ENCODE measurements at regions not wholly inside any gene's neighbourhood (a gene's known extent, or its start where the extent isn't known, plus 50 kb on each side); places are given as distances from the start of the nearest gene placed in this dataset.

DNA sequence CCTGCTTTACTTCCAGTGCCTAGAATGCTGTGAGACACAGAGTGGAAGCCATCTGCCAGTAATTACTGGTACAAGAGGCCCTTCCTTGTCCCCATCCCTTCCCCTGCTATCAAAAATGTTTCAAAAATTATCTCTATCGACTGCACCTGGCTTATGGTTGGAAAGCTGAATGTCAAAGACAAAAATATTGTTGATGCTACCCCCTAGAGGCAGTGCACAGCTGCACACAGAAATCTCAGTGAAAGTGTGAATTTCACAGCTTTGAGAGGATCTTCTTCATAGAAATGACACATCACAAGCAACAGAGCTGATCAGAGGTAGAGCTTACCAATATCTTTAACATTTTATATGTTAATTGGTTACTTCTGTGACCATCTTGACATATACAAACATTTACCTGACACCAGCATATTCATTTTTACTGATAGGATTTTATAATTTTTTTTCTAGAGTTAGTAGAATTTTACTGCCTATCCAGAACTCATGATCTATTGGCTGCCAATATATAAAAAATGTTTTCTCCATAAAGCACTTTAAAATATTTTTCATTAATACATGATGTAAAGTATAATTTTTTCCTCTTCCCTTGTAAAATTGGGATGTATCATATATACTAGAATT, 138.0 kb downstream of the AACS start:
- Histone ChIP-seq H3K9me3 (replicated peaks in 1 of 2; ENCODE audit: control insufficient read depth in 2 of 2, insufficient read depth in 1 of 2, low read depth in 1 of 2, low read length in 2 of 2) (peaks cover 0 to 11% of the 10 kb centered on the region in 2 donors), H3K23ac (ENCODE audit: low read depth, low read length, poor library complexity) (no peak overlapping the region), H3K27me3 (ENCODE audit: control insufficient read depth in 3 of 3, insufficient read depth in 3 of 3, low read depth in 1 of 3, low read length in 3 of 3) (peaks cover 0 to 5% (median 0%) of the 10 kb centered on the region in 3 experiments), H3K18ac (ENCODE audit: low read length) (no peak overlapping the region), H4K91ac (ENCODE audit: low read depth, low read length, poor library complexity) (no peak overlapping the region), H3K9ac (ENCODE audit: low read depth, low read length, poor library complexity) (no peak overlapping the region), H3K4me2 (ENCODE audit: insufficient read depth, low read length, poor library complexity, severe bottlenecking) (no peak overlapping the region), H2AK5ac (ENCODE audit: low read depth, low read length) (no peak overlapping the region), H3K14ac (ENCODE audit: low read length) (no peak overlapping the region), H2BK12ac (ENCODE audit: low read length) (no peak overlapping the region), H2AFZ (ENCODE audit: low read length) (no peak overlapping the region), H3K4ac (ENCODE audit: low read length) (no peak overlapping the region), H3K4me3 (ENCODE audit: low read length in 2 of 2) (no peak overlapping the region), H3K79me1 (ENCODE audit: low read depth, low read length) (peaks cover 5% of the 10 kb centered on the region), H4K8ac (ENCODE audit: low read depth, low read length) (no peak overlapping the region), H2BK15ac (ENCODE audit: low read length) (no peak overlapping the region), H2BK120ac (ENCODE audit: low read depth, low read length) (no peak overlapping the region), H3K4me1 (ENCODE audit: control insufficient read depth in 2 of 2, insufficient read depth in 1 of 2, low read depth in 1 of 2, low read length in 2 of 2) (peaks cover 0 to 11% of the 10 kb centered on the region in 2 donors), H3K36me3 (replicated peaks in 1 of 2; ENCODE audit: control insufficient read depth in 2 of 2, insufficient read depth in 2 of 2, low read length in 2 of 2) (peaks cover 0 to 5% of the 10 kb centered on the region in 2 donors), H2BK5ac (ENCODE audit: low read length) (no peak overlapping the region), H3K27ac (replicated peaks; ENCODE audit: low read length) (no peak overlapping the region)
- no CpG with 5 or more reads among the region's 1 CpG for WGBS, 2 donors (ENCODE audit: extremely low coverage in 2 of 2, insufficient read length in 2 of 2, insufficient replicate concordance in 1 of 2)
- no peak for DNase-seq (ENCODE audit: low spot score)

DNA sequence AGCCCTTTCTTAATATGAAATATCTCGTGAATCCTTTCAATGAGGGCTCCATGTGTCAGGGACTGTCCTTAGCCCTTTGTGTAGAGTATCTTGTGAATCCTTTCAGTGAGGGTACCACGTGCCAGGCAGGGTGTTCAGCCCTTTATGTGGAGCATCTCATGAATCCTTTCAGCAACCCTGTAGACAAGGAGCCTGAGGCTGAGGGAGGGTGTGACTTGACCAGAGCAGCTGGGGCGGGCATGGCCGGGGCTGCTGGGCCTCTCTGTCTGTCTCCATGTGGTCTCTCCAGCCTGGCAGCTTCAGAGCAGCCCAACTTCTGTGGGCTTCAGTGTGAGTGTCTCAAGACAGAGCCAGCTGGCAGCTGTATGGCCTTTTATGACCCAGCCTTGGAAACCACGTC, 140.2 kb downstream of the AACS start:
- Histone ChIP-seq H2BK15ac (ENCODE audit: low read length) (no peak overlapping the region), H3K9me3 (replicated peaks in 1 of 2; ENCODE audit: control insufficient read depth in 2 of 2, insufficient read depth in 1 of 2, low read depth in 1 of 2, low read length in 2 of 2) (peaks cover 0 to 11% of the 10 kb centered on the region in 2 donors), H2BK12ac (ENCODE audit: low read length) (no peak overlapping the region), H3K4me3 (ENCODE audit: low read length in 2 of 2) (no peak overlapping the region), H4K8ac (ENCODE audit: low read depth, low read length) (no peak overlapping the region), H3K36me3 (replicated peaks in 1 of 2; ENCODE audit: control insufficient read depth in 2 of 2, insufficient read depth in 2 of 2, low read length in 2 of 2) (peaks cover 0 to 5% of the 10 kb centered on the region in 2 donors), H3K23ac (ENCODE audit: low read depth, low read length, poor library complexity) (no peak overlapping the region), H3K79me1 (ENCODE audit: low read depth, low read length) (peaks cover 7% of the 10 kb centered on the region), H3K4me2 (ENCODE audit: insufficient read depth, low read length, poor library complexity, severe bottlenecking) (no peak overlapping the region), H3K4me1 (ENCODE audit: control insufficient read depth in 2 of 2, insufficient read depth in 1 of 2, low read depth in 1 of 2, low read length in 2 of 2) (peaks cover 0 to 18% of the 10 kb centered on the region in 2 donors), H2AFZ (ENCODE audit: low read length) (no peak overlapping the region), H3K27me3 (ENCODE audit: control insufficient read depth in 3 of 3, insufficient read depth in 3 of 3, low read depth in 1 of 3, low read length in 3 of 3) (peaks cover 0 to 12% (median 0%) of the 10 kb centered on the region in 3 experiments), H2BK5ac (ENCODE audit: low read length) (peak overlapping the region; percentile 14), H4K91ac (ENCODE audit: low read depth, low read length, poor library complexity) (no peak overlapping the region), H3K18ac (ENCODE audit: low read length) (peak overlapping the region; percentile 86), H2AK5ac (ENCODE audit: low read depth, low read length) (peak overlapping the region; percentile 43), H3K27ac (replicated peaks; ENCODE audit: low read length) (no peak overlapping the region), H2BK120ac (ENCODE audit: low read depth, low read length) (no peak overlapping the region), H3K14ac (ENCODE audit: low read length) (no peak overlapping the region), H3K9ac (ENCODE audit: low read depth, low read length, poor library complexity) (no peak overlapping the region), H3K4ac (ENCODE audit: low read length) (no peak overlapping the region)
- DNase-seq (ENCODE audit: low spot score), result no peak
- no CpG with 5 or more reads among the region's 5 CpGs for WGBS, 2 donors (ENCODE audit: extremely low coverage in 2 of 2, insufficient read length in 2 of 2, insufficient replicate concordance in 1 of 2)

DNA sequence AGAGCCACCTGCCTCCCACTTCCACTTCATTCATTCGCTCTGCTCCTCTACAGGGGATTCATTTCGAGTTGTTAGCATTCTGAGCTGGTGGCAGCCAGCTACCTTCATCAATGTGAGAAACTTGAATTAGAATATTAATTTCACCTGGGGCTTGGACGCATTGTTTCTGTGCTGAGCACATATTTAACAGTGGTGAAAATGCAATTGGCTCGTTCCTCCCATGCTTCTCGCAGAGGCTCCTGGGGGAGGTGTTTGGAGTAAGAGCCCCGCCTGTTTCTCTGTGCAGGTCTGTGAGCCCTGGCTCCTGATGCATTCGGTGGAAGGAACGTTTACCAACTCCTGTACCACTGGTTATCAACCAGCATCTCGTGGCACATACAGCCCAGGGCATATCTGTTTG, 141.5 kb downstream of the AACS start:
- H3K4me1 ChIP-seq (ENCODE audit: control insufficient read depth in 2 of 2, insufficient read depth in 1 of 2, low read depth in 1 of 2, low read length in 2 of 2), result peaks cover 0 to 18% of the 10 kb centered on the region in 2 donors
- no peak overlapping the region for H3K9ac ChIP-seq (ENCODE audit: low read depth, low read length, poor library complexity)
- DNase-seq (ENCODE audit: low spot score), result no peak
- no peak overlapping the region for H2BK12ac ChIP-seq (ENCODE audit: low read length)
- H3K27ac ChIP-seq (replicated peaks; ENCODE audit: low read length), result no peak overlapping the region
- H3K4me3 ChIP-seq (ENCODE audit: low read length in 2 of 2), result no peak overlapping the region
- H2AK5ac ChIP-seq (ENCODE audit: low read depth, low read length), result no peak overlapping the region
- no CpG with 5 or more reads among the region's 9 CpGs for WGBS, 2 donors (ENCODE audit: extremely low coverage in 2 of 2, insufficient read length in 2 of 2, insufficient replicate concordance in 1 of 2)
- no peak overlapping the region for H3K23ac ChIP-seq (ENCODE audit: low read depth, low read length, poor library complexity)
- H2BK15ac ChIP-seq (ENCODE audit: low read length), result no peak overlapping the region
- no peak overlapping the region for H3K14ac ChIP-seq (ENCODE audit: low read length)
- peaks cover 0 to 10% (median 0%) of the 10 kb centered on the region in 3 experiments for H3K27me3 ChIP-seq (ENCODE audit: control insufficient read depth in 3 of 3, insufficient read depth in 3 of 3, low read depth in 1 of 3, low read length in 3 of 3)
- no peak overlapping the region for H4K91ac ChIP-seq (ENCODE audit: low read depth, low read length, poor library complexity)
- no peak overlapping the region for H3K4me2 ChIP-seq (ENCODE audit: insufficient read depth, low read length, poor library complexity, severe bottlenecking)
- H4K8ac ChIP-seq (ENCODE audit: low read depth, low read length), result no peak overlapping the region
- no peak overlapping the region for H2BK5ac ChIP-seq (ENCODE audit: low read length)
- peaks cover 0 to 3% of the 10 kb centered on the region in 2 donors for H3K36me3 ChIP-seq (replicated peaks in 1 of 2; ENCODE audit: control insufficient read depth in 2 of 2, insufficient read depth in 2 of 2, low read length in 2 of 2)
- H3K79me1 ChIP-seq (ENCODE audit: low read depth, low read length), result peaks cover 8% of the 10 kb centered on the region
- H3K9me3 ChIP-seq (replicated peaks in 1 of 2; ENCODE audit: control insufficient read depth in 2 of 2, insufficient read depth in 1 of 2, low read depth in 1 of 2, low read length in 2 of 2), result peaks cover 0 to 6% of the 10 kb centered on the region in 2 donors
- H3K4ac ChIP-seq (ENCODE audit: low read length), result no peak overlapping the region
- H2AFZ ChIP-seq (ENCODE audit: low read length), result no peak overlapping the region
- H2BK120ac ChIP-seq (ENCODE audit: low read depth, low read length), result no peak overlapping the region
- no peak overlapping the region for H3K18ac ChIP-seq (ENCODE audit: low read length)

DNA sequence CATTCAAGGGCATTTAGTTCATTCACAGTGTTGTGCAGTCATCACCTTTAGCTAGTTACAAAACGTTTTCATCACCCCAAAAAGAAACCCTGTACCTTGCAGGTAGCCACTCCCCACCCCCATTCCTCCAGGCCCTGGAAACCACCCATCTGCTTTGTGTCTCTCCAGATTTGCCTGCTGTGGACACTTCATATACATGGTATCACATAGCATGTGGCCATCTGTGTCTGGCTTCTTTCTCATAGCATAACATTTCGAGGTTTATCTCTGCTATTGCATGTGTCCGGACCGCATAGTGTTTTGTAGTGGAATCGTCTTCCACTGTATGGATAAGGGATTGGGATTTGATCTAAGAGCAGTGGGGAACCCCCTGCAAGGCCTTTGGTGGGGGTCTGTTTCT, 143.1 kb downstream of the AACS start:
- Histone ChIP-seq H3K9me3 (replicated peaks in 1 of 2; ENCODE audit: control insufficient read depth in 2 of 2, insufficient read depth in 1 of 2, low read depth in 1 of 2, low read length in 2 of 2) (no peaks in the 10 kb centered on the region), H2BK12ac (ENCODE audit: low read length) (peak overlapping the region; percentile 31), H3K4me2 (ENCODE audit: insufficient read depth, low read length, poor library complexity, severe bottlenecking) (no peak overlapping the region), H2AFZ (ENCODE audit: low read length) (no peak overlapping the region), H3K23ac (ENCODE audit: low read depth, low read length, poor library complexity) (no peak overlapping the region), H2BK5ac (ENCODE audit: low read length) (no peak overlapping the region), H3K9ac (ENCODE audit: low read depth, low read length, poor library complexity) (no peak overlapping the region), H3K4me3 (ENCODE audit: low read length in 2 of 2) (no peak overlapping the region), H2BK15ac (ENCODE audit: low read length) (peak overlapping the region; percentile 83), H3K27me3 (ENCODE audit: control insufficient read depth in 3 of 3, insufficient read depth in 3 of 3, low read depth in 1 of 3, low read length in 3 of 3) (peaks cover 0 to 10% (median 0%) of the 10 kb centered on the region in 3 experiments), H2BK120ac (ENCODE audit: low read depth, low read length) (no peak overlapping the region), H3K14ac (ENCODE audit: low read length) (no peak overlapping the region), H4K91ac (ENCODE audit: low read depth, low read length, poor library complexity) (no peak overlapping the region), H3K4ac (ENCODE audit: low read length) (no peak overlapping the region), H3K27ac (replicated peaks; ENCODE audit: low read length) (no peak overlapping the region), H3K18ac (ENCODE audit: low read length) (no peak overlapping the region), H2AK5ac (ENCODE audit: low read depth, low read length) (peak overlapping the region; percentile 33), H3K36me3 (replicated peaks in 1 of 2; ENCODE audit: control insufficient read depth in 2 of 2, insufficient read depth in 2 of 2, low read length in 2 of 2) (peaks cover 0 to 2% of the 10 kb centered on the region in 2 donors), H4K8ac (ENCODE audit: low read depth, low read length) (no peak overlapping the region), H3K79me1 (ENCODE audit: low read depth, low read length) (peaks cover 10% of the 10 kb centered on the region), H3K4me1 (ENCODE audit: control insufficient read depth in 2 of 2, insufficient read depth in 1 of 2, low read depth in 1 of 2, low read length in 2 of 2) (peaks cover 0 to 18% of the 10 kb centered on the region in 2 donors)
- no CpG with 5 or more reads among the region's 5 CpGs for WGBS, 2 donors (ENCODE audit: extremely low coverage in 2 of 2, insufficient read length in 2 of 2, insufficient replicate concordance in 1 of 2)
- no peak for DNase-seq (ENCODE audit: low spot score)
